COLO668 (cell line): ENCODE measurements at regions not wholly inside any gene's neighbourhood (a gene's known extent, or its start where the extent isn't known, plus 50 kb on each side); places are given as distances from the start of the nearest gene placed in this dataset.
"Not testable (repeated sequence)": the region's sequence is repeated elsewhere in the genome, so short reads cannot be mapped to it uniquely, and the experiment has no call there.

ENCODE experiments used
- DNase-seq: peaks from one replicate; lab custom pipeline; 2025; ENCODE audit not compliant: unreplicated experiment; lab: John Stamatoyannopoulos, UW

DNA sequence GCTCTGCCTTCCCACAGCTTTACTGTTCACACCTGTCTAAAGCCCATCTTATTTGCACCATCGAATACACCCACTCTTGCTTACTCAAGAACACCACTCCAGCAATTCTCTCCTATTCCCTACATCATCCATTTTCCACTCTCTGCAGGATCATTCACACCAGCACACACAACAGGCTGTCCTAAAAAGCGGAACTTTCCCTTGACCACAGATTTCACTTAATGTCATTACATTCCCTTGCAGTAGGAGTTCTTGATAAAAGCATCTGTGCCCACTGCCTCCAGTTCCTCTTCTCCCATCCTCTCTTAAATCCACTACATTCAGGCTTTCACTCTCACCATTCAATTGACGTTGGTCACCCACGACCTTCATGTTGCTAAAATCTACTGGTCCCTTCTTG lies 103.0 kb upstream of the PABPC3 start:
- not testable (repeated sequence) for DNase-seq

DNA sequence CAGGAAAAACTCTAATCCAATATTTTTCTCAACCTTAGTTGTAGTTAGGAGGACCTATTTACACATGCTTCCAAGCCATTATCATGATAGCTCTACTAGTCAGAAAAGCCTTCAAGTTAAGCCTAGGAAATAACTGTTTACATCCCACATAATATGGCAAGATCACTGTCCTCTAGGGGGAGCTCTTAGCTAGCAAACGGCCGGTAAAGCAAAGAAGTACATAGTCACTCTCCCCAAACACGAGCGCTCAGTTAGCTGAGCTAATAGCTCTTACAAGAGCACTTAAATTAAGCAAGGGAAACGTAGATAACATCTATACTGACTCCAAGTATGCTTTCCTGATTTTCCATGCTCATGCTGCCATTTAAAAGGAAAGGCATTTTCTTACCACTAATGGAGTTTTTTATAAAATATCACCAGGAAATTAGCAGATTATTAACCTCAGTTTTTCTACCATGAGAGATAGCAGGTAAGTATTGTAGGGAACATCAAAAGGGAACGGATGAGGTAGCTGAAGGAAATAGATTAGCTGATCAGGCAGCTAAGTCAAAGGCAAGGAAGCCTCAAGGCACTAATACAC lies 100.6 kb upstream of the PABPC3 start:
- peak; percentile 82 for DNase-seq

DNA sequence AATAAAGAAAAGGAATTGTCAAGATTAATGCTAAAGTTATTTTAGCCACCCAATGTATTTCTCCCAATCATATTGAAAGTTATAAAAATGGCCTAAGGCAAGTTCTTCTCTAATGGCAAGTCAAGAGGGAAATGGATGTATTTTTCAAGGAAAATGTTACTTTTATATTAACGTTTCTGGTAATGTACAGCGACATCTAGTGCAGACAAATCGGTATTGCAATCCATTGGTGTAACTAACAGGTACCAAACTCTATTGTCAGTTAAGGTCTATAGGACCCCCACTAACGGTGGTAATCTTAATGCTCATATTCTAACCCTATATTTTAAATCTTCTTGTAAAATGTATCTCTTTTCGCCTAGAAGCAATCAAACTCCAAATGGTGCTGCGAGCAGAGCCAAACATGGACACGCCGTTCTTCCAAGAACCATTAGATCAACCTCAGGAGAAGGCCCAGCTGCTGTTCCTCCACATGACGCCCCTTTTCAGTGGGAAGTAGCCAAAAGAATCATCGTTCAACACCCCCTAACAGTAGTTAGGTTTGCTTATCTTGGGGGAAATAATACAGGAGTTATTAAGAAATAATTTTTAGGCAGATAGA lies 98.5 kb upstream of the PABPC3 start:
- DNase-seq: peak; percentile 62

DNA sequence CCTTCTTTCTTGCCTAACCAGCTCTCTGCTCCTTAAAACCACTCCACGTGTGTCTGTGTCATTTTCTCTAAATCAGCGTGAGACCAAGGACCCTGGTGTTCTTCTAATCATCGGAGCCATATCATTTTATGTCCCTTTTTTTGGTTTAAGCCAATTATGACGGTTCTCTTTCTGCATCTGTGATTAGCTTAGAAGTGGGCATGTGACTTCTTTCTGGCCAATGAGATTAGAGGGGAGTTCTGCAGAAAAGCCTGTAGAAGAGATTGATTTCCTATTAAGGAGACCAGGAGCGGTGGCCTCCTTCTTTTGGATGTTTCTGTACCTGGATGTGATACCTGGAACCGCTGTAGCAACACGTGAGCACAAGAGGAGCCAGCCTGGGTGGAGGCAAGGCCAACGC lies 97.5 kb upstream of the PABPC3 start:
- no peak for DNase-seq

DNA sequence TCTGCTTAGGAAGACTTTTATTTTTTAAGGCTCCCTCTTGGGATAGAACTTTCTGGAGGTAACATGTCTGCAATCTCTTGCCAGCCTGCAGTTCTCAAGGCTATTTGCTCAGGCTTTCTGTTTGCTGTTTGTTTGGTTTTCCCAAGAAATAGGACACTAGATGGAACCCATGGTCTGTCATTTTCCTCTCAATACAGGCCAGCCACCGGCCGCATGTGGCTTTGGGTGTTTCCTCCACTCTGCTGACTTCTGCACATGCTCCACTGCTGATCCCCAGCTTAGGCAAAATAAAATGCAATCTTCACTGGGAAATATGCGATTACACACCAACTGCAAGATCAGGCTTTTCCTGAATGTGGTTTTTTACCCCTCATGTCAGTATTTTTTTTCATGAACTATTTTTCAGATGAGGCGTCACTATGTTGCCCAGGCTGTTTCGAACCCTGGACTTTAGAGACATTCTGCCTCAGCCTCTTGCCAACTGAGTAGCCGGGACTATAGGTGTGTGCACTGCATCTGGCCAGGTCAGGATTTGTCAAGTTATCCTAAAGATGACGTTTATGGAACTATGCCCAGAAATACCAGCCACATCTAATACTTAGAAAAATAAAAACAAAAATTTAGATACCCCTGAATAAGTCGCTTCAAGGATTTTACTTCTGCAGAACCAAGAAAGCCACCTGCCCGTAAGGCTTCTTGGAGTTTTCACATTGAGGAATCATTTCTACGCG lies 94.3 kb upstream of the PABPC3 start:
- no peak for DNase-seq

DNA sequence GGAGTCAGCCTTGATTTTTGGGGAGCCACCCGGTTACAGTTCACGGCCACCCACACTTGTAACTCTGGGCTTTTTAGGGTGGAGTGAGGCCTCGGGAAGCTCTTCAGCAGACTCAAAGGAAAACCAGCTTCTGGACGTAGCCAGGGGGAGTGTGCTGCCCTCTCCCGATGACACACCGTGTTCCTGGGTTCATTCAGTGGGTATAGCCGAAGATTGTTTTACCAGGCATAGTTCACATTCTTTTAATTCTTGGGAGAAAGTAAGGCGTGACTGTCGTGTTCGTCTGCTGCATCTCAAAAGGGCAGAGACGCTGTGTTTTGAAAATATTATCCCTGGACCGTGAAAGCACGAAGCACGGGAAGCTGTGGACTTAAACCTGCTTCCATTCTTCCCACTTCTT lies 93.6 kb upstream of the PABPC3 start:
- not testable (repeated sequence) for DNase-seq

DNA sequence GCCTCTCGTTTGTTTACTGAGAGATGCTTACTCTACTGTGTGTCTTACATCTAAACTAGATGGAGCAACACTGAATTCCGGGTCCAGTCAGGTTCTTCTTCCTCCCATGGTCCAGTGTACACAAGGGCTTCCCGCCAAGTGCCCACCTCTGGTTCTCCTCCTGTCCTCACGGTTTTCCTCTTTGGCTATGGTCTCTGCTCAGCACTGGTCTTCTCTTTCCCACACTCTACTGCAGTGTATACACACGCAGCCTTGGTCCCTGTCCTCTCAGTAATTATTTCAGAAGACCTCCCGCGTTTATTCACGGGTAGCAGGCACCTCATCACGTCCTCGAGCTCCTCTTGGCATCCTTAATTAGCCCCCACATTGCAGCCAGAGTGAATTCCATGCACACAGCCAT lies 91.4 kb upstream of the PABPC3 start:
- DNase-seq: not testable (repeated sequence)

DNA sequence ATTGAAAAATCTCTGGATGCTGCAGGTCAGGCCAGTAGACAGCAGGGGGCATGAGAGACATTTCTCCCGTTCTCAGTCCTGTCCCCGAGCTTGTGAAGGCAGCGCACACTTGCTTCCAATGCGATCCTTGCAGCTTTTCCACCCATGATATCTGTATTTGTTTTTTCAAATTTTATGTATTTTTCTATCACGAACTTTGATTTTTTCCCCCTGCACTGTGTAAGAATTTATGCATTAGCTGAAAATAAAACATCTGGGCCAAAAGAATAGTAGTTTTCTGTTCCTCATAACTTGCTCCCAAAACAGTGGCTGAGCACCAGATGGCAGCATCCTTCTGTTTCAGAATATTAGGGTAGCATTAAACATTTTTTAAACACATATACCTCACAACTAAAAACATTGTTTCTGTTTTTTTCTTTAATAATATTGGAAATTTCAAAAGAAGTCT lies 90.9 kb upstream of the PABPC3 start:
- DNase-seq: not testable (repeated sequence)

DNA sequence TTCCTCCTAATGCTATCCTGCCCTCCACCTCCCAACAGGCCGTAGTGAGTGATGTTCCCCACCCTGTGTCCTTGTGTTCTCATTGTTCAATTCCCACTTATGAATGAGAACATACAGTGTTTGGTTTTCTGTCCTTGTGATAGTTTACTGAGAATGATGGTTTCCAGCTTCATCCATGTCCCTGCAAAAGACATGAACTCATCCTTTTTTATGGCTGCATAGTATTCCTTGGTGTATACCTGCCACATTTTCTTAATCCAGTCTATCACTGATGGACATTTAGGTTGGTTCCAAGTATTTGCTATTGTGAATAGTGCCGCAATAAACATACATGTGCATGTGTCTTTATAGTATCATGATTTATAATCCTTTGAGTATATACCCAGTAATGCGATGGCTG lies 88.5 kb upstream of the PABPC3 start:
- not testable (repeated sequence) for DNase-seq

DNA sequence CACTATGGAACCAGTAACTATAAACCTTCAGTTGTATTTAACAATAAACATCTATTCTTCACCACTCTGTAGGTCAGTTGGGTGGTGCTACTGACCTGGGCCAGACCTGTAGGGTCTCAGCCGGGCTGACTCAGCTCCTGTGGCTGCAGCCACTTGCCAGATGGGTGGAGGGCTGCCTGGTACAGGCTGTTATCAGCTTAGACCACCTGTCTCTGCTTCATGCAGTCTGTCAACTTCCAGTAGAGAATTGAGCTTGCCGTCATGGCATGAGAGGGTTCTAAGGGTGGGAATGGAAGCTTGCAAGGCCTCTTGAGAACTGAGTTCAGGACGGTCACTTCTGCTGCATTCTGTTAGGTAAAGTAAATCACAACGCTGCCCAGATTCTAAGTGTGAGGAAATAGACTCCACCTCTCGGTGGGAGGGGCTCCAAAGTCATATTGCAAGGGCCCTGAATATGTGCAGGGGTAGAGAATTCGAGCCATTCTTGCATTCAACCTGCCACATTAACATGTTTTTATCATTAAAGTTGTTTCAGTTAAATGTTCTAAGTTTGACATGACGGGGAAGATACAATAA lies 81.5 kb upstream of the PABPC3 start:
- DNase-seq: not testable (repeated sequence)

DNA sequence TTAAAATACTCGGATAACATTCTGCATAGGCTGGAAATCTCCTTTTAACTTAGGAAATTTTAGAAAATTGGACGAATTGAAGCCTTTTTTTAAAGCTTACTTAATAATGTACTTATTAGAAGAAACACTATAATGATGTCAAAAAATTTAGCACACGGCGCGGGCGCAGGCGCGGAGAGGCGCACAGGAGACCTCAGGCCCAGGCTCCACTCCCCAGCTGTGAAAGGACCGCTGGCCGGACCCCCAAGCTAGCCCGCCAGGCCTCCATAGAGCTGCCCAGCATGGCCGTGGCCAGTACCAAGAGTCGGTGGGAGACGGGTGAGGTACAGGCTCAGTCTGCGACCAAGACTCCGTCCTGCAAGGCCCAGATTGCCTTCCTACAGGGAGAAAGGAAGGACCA lies 78.8 kb upstream of the PABPC3 start:
- not testable (repeated sequence) for DNase-seq

DNA sequence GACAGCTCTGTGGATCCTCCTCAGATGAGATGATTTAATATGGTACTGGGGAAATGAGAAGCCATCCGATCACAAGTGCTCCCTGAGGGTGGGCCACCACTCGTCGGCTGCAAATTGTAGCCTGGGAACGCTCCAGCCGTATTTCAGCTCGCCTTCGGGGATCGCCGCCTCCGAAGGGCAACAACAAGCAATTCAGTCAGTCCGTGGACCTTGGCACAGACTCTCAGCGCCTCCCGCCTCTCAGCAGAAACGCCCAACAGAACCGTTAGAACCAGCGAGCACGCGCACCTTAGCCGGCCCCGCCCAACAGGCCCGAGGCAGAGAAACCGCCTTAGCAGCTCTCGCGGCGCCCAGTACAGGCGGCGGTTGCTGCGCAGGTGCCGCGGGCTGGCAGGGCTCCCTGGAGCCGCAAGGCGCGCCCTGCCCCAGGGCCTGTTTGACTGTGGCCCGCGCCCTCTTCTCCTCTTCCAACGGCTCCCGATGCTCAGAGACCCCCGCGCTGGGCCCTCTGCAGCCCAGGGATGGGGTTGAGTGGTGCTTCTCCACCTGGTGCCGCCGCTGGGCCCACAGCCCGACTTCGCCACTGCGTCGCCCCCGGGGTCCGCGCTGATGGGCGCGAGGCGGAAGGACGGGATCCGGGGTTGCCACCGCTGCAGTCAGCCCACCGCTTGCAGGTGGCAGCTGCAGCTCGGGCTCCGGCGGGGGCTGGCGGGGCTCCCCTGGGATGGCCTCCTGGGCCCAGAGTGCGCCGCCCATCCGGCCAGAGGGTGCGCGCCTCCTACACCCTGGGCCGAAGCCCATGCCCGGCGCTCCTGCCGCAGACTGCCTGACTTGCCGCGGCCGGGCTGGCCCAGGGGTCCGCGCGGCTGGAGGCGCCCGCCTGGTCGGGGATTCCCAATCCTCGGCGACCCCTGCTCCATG lies 77.9 kb upstream of the PABPC3 start:
- peak; percentile 93 for DNase-seq

DNA sequence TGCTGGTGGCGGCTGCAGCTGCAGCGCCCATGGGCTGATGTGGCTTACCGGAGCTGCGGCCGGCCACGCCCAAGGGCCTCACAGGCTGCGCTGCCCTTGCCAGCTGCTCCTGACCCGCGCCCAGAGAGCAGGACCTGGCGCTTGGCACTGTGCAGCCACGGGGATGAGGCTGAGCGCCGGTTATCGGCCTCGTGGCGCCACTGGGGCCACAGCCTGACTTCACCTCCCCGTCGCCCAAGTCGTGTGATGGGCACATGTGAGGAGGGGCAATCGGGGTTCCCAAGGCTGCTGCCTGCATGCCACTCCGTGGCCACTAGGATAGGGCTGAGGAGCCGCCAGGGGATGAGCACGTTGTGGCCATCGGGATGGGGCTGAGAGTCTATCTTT lies 77.2 kb upstream of the PABPC3 start:
- DNase-seq: peak; percentile 81

DNA sequence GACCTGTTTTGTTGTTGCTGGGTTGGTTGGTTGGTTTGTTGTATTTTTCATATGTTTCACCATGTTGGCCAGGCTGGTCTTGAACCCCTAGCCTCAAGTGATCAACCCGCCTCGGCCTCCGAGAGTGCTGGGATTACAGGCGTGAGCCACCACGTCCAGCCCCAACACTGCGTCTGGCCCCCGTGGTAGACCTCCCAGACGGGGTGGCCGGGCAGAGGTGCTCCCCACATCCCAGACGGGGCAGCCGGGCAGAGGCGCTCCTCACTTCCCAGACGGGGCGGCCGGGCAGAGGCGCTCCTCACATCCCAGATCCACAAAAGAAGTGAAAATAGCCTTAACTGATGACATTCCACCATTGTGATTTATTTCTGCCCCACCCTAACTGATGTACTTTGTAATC lies 76.2 kb upstream of the PABPC3 start:
- not testable (repeated sequence) for DNase-seq

DNA sequence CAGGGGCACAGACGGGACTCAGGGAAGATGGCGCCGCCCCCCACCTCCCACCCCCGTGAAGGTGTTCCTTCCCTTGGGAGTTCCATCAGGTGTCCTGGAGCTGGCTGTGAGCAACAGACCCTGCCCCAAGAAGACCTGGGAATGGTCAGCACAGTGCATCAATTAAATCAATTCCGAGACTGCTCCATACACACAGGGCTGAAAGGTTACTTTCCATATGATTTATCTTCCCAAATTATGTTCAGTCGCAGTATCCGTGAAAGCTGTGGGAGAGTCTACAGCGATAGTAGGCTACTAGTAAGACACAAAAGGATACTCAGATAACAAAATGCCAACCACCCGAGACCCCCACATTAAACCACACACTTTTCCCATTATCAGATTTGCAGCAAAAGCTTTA lies 71.8 kb upstream of the PABPC3 start:
- no peak for DNase-seq

DNA sequence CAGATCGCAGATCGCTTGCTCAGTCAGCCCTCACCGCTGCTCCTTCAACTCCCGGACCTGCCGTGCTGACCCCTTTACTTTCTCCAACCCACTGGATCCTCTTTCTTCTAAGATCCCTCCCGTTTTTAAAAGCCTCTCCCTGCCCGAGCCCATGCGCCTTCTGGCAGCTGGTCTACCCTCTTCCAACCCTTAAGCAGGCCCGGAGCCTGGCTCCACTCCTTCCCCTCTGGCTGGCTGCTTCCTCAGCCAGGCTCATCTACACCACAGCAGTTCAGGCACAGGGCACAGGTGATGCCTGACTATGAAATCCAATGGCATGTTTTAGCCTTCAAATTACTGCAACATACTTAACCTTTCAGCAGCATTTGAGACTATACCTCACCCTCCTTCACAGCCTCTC lies 63.8 kb upstream of the PABPC3 start:
- DNase-seq: no peak

DNA sequence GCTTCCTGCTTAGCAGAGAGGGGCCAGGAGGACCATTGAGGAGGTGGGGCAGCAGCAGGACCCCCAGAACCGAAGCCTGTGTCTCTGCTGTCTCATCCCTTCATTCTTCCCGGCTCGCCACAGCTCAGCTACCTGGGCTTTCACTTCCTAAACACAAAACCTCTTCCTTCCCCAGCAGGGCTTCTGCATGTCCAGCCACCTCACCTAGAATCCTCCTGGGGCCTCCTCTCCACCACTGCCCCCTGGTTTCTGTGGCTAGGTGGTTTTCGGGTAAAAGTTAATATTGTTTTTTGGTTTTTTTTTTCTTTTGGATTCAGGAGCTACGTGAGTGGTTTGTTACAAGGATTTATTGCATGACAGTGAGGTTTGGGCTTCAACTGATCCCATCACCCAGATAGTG lies 61.8 kb upstream of the PABPC3 start:
- no peak for DNase-seq

DNA sequence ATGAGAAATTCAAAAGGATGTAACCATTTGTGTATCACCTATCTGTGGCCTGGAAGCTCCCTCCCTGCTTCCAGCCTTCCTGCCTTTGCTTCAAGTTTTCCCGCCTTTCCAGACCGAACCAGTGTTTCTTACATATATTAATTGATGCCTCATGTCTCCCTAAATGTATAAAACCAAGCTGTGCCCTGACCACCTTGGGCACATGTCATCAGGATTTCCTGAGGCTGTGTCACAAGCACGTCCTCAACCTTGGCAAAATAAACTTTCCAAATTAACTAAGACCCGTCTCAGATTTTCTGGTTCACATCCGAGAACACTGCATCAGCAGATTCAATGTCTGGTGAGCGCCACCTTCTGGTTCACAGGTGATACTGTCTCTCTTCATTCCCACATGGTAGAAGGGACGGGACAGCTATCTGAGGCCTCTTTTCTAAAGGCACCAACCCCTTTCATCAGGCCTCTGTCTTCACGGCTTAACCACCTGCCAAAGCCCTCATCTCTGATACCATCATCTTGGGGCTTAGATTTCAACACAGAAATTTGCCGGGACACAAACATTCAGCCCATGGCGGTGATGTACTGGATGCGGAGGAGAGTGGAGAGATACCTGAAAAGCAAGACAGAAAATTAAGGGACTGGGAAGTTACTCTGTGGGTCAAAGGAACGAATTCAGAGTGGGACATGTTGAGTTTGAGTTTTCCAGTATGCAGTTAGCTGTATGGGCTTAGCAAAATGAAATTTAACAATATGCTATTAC lies 58.7 kb upstream of the PABPC3 start:
- DNase-seq: peak; percentile 57

DNA sequence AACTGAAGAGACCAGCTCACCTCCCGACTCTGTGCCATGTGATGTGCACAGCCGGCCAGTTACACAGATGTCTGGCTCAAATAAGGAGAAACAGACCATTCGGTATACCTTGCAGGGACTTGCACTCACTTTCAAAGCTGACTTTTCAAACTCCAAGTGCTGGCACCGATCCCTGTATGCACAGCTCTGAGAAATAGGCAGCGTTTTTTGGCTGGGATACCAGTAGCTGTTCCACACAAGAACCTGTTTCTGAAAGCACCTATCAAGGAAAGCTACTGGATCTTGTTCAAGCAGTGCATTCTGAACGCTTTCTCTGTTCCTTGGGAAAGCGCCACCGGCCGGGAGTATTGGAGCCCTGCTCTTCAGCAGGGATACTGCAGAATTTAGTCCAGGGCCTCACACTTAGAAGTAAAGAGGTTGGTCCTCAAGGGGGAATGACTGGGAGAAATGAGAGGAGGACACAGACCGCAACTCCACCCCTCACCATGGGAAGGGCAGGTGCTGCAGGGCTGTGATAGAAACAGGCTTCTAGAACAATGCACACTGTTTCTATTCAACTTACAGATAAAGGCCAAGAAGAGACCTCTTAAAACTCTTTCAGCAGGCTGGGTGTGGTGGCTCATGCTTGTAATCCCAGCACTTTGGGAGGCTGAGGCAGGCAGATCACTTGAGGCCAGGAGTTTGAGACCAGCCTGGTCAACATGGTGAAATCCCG lies 53.6 kb upstream of the PABPC3 start:
- no peak for DNase-seq

DNA sequence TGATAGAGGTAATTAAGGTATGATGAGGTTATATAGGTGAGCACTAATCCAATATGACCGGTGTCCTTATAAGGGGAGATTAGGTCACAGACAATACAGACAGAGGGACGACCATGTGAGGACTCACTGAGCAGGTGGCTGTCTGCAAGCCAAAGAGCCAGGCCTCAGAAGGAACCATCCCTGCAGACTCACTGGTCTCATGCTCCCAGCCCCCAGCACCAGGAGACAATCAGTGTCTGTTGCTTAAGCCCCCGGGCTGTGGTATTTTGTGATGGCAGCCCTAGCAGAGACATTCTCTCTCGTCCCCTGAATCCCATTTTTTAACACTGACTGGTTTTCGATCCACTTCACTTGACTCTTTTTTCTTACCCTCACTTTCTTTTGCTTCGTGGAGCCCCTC lies 51.9 kb upstream of the PABPC3 start:
- DNase-seq: no peak
